Transverse colon (tissue), 4 donors: ENCODE measurements at regions not wholly inside any gene's neighbourhood (a gene's known extent, or its start where the extent isn't known, plus 50 kb on each side); places are given as distances from the start of the nearest gene placed in this dataset.
"Not testable (repeated sequence)": the region's sequence is repeated elsewhere in the genome, so short reads cannot be mapped to it uniquely, and the experiment has no call there.

Experiments
- DNase-seq: peaks from one replicate; pipeline ENCODE4 v3.0.0-alpha.2; 2019
- H3K27ac ChIP-seq, 4 donors: fragments of 200-600 bp; sonication (generic); 2 replicates each; pipeline ENCODE4 v1.5.1; 2016 to 2018; ENCODE audit warnings: inconsistent platforms in 4 of 4
- H3K27me3 ChIP-seq: fragments of 200-600 bp; sonication (generic); 2 replicates; pipeline ENCODE4 v1.5.1; 2017; ENCODE audit warnings: inconsistent platforms
- H3K36me3 ChIP-seq, 4 donors: fragments of 200-600 bp; sonication (generic); 2 replicates each; pipeline ENCODE4 v1.5.1; 2017 to 2019; ENCODE audit warnings: inconsistent platforms in 4 of 4
- H3K4me1 ChIP-seq, 4 donors: fragments of 200-600 bp; sonication (generic); 2 replicates each; pipeline ENCODE4 v1.5.1; 2017 to 2020; ENCODE audit warnings: inconsistent platforms in 4 of 4
- H3K4me3 ChIP-seq, 4 donors: fragments of 200-600 bp; sonication (generic); 1 replicate in 1 of 4; 2 replicates in 3 of 4; pipeline versions ENCODE4 v1.5.1 to v1.6.1; 2017 to 2019; ENCODE audit warnings: inconsistent platforms in 4 of 4
- H3K9me3 ChIP-seq, 2 donors: fragments of 200-600 bp; sonication (generic); 2 replicates each; pipeline ENCODE4 v1.5.1; 2017 to 2019; ENCODE audit warnings: inconsistent platforms in 2 of 2
- CTCF ChIP-seq, 5 experiments: fragments of 200-600 bp in 3 of 5; fragments of 450-650 bp in 2 of 5; sonication (generic) in 3 of 5; IDR thresholded peaks; 1 replicate in 2 of 5; 2 replicates in 3 of 5; pipeline ENCODE4 v1.5.1; 2016 to 2017; ENCODE audit warnings: antibody characterized with exemption in 5 of 5, inconsistent platforms in 3 of 5, mild to moderate bottlenecking in 2 of 5, moderate library complexity in 1 of 5
- EP300 ChIP-seq: sonication (generic); formaldehyde crosslinking; IDR thresholded peaks from one replicate; pipeline ENCODE4 v1.6.1; 2017; ENCODE audit warnings: antibody characterized with exemption, low read depth
- POLR2A ChIP-seq: fragments of 450-650 bp; IDR thresholded peaks from one replicate; pipeline ENCODE4 v1.6.1; 2016; ENCODE audit warnings: antibody characterized with exemption, mild to moderate bottlenecking, moderate library complexity
- POLR2AphosphoS5 ChIP-seq, 3 donors: sonication (generic); formaldehyde crosslinking; IDR thresholded peaks; one replicate each; pipeline ENCODE4 v1.6.1; 2016; ENCODE audit warnings: antibody characterized with exemption in 3 of 3
- WGBS, 2 donors: methylation state at CpG; one replicate each; pipeline ENCODE4 v1.1.5; 2018; ENCODE audit warnings: low coverage in 1 of 2; 5-methylcytosine and 5-hydroxymethylcytosine counted together
- in situ Hi-C, 4 donors: fragments of 200-750 bp; cut with MboI; loops; one replicate each; pipeline versions ENCODE4 v1.15.0 to v1.15.1; 2017; ENCODE audit warnings: low sequenced_read_pairs in 3 of 4, low pct_ligation_motif_present in 1 of 4, low pct_unique_long_range_greater_than_20kb in 1 of 4
- intact Hi-C: fragments of 100-400 bp; cut with DNase I; formaldehyde crosslinking; loops from one replicate; pipeline ENCODE4 v1.15.1; 2023; ENCODE audit warnings: low total_unique reads

- H3K27ac ChIP-seq = no peak overlapping the region
- in situ Hi-C loops (no loop called here), intact Hi-C loops (no loop called here)
- no peak for DNase-seq
- no peaks in the 10 kb centered on the region for H3K4me1 ChIP-seq
- H3K4me3 ChIP-seq = no peak overlapping the region
- H3K36me3 ChIP-seq = no peaks in the 10 kb centered on the region
- WGBS, 2 donors = 86 to 87% methylated on average over 3 of the region's 3 CpGs
- no peaks in the 10 kb centered on the region for H3K27me3 ChIP-seq
- no peak for TF ChIP-seq POLR2AphosphoS5 (IDR thresholded peaks at IDR 0.05)
- no peak for TF ChIP-seq CTCF (IDR thresholded peaks at IDR 0.05)
- TF ChIP-seq POLR2A = no peak
- TF ChIP-seq EP300 = no peak
- H3K9me3 ChIP-seq = peaks cover 0 to 12% of the 10 kb centered on the region in 2 donors
Measured at GRCh38 chr7:69070476-69070875, 527.8 kb upstream of the AUTS2 start.

- WGBS, 2 donors = 83 to 93% methylated on average over 3 to 4 of the region's 4 CpGs
- Histone ChIP-seq H3K27ac (no peak overlapping the region), H3K4me1 (no peaks in the 10 kb centered on the region), H3K9me3 (peaks cover 0 to 2% of the 10 kb centered on the region in 2 donors), H3K4me3 (no peak overlapping the region), H3K36me3 (no peaks in the 10 kb centered on the region), H3K27me3 (no peaks in the 10 kb centered on the region)
- TF ChIP-seq CTCF (IDR thresholded peaks at IDR 0.05) (no peak), POLR2A (no peak), EP300 (no peak), POLR2AphosphoS5 (IDR thresholded peaks at IDR 0.05) (no peak)
- in situ Hi-C loops = no loop called here
- intact Hi-C loops = no loop called here
- no peak for DNase-seq
Measured at GRCh38 chr7:69076566-69076965, 521.7 kb upstream of the AUTS2 start.

GRCh38 chr7:69078997-69079769 lies 519.1 kb upstream of the AUTS2 start:
- in situ Hi-C loops = no loop called here
- Histone ChIP-seq H3K27ac (no peak overlapping the region), H3K27me3 (no peaks in the 10 kb centered on the region), H3K36me3 (no peaks in the 10 kb centered on the region), H3K4me1 (no peaks in the 10 kb centered on the region), H3K4me3 (no peak overlapping the region), H3K9me3 (peaks cover 0 to 5% of the 10 kb centered on the region in 2 donors)
- TF ChIP-seq POLR2AphosphoS5 (IDR thresholded peaks at IDR 0.05) = no peak
- no peak for TF ChIP-seq POLR2A
- no peak for TF ChIP-seq CTCF (IDR thresholded peaks at IDR 0.05)
- no peak for TF ChIP-seq EP300
- intact Hi-C loops = no loop called here
- 70 to 83% methylated on average over 1 to 9 of the region's 9 CpGs for WGBS, 2 donors
- DNase-seq = peak; percentile 7

GRCh38 chr7:69087281-69087680 lies 511.0 kb upstream of the AUTS2 start:
- H3K36me3 ChIP-seq, H3K27me3 ChIP-seq, DNase-seq, H3K4me3 ChIP-seq, intact Hi-C loops, H3K4me1 ChIP-seq, in situ Hi-C loops, H3K27ac ChIP-seq, H3K9me3 ChIP-seq: not testable (repeated sequence)
- WGBS, 2 donors = 85 to 100% methylated on average over 1 to 2 of the region's 2 CpGs

- DNase-seq = no peak
- intact Hi-C loops (no loop called here), in situ Hi-C loops (no loop called here)
- H3K4me3 ChIP-seq = no peak overlapping the region
- H3K4me1 ChIP-seq = no peaks in the 10 kb centered on the region
- no peak overlapping the region for H3K27ac ChIP-seq
- TF ChIP-seq CTCF (IDR thresholded peaks at IDR 0.05) (no peak), EP300 (no peak), POLR2AphosphoS5 (IDR thresholded peaks at IDR 0.05) (no peak), POLR2A (no peak)
- H3K36me3 ChIP-seq = no peaks in the 10 kb centered on the region
- H3K9me3 ChIP-seq = no peaks in the 10 kb centered on the region
- no peaks in the 10 kb centered on the region for H3K27me3 ChIP-seq
Measured at GRCh38 chr7:69088185-69088584, 510.1 kb upstream of the AUTS2 start.
